ENCODE measurements at regions not wholly inside any gene's neighbourhood (a gene's known extent, or its start where the extent isn't known, plus 50 kb on each side); places are given as distances from the start of the nearest gene placed in this dataset.

- H4K20me1 ChIP-seq (ENCODE audit: insufficient read depth, low read length): no peaks in the 10 kb centered on the region
- H3K27me3 ChIP-seq (replicated peaks; ENCODE audit: insufficient read depth, low read length): no peaks in the 10 kb centered on the region
- TF ChIP-seq EZH2phosphoT487 (IDR thresholded peaks at IDR 0.05; ENCODE audit: low read length) (no peak), CTCF (IDR thresholded peaks at IDR 0.05; ENCODE audit: low read length) (no peak), EZH2 (optimal IDR thresholded peaks at IDR 0.05; ENCODE audit: low read depth, low read length) (no peak)
Observed at GRCh38 chr2:2413525-2413924, 82.5 kb upstream of the MYT1L start.

GRCh38 chr2:2410987-2411386, 79.9 kb upstream of the MYT1L start:
- Histone ChIP-seq H3K9me3 (replicated peaks; ENCODE audit: insufficient read depth, low read length) (no peaks in the 10 kb centered on the region), H3K36me3 (replicated peaks; ENCODE audit: insufficient read depth, low read length) (no peaks in the 10 kb centered on the region), H3K9ac (ENCODE audit: low read length) (no peak overlapping the region), H3K79me2 (ENCODE audit: low read length) (no peaks in the 10 kb centered on the region), H3K4me3 (ENCODE audit: low read length) (no peak overlapping the region), H3K9me2 (replicated peaks; ENCODE audit: insufficient read depth, low read length) (no peaks in the 10 kb centered on the region), H3K4me1 (ENCODE audit: low read length) (no peaks in the 10 kb centered on the region), H2AFZ (ENCODE audit: low read length) (no peak overlapping the region), H3K27ac (ENCODE audit: low read length) (no peak overlapping the region), H3K27me3 (replicated peaks; ENCODE audit: insufficient read depth, low read length) (no peaks in the 10 kb centered on the region), H4K20me1 (ENCODE audit: insufficient read depth, low read length) (no peaks in the 10 kb centered on the region), H3K4me2 (ENCODE audit: low read depth, low read length) (no peak overlapping the region), H3F3A (ENCODE audit: insufficient read depth, low read length) (no peaks in the 10 kb centered on the region)
- no peak for TF ChIP-seq EZH2 (optimal IDR thresholded peaks at IDR 0.05; ENCODE audit: low read depth, low read length)
- TF ChIP-seq CTCF (IDR thresholded peaks at IDR 0.05; ENCODE audit: low read length): no peak
- no peak for TF ChIP-seq EZH2phosphoT487 (IDR thresholded peaks at IDR 0.05; ENCODE audit: low read length)
- DNase-seq: no peak

More at GRCh38 chr2:2413525-2413924, 82.5 kb upstream of the MYT1L start:
- H3F3A ChIP-seq (ENCODE audit: insufficient read depth, low read length): no peaks in the 10 kb centered on the region
- no peaks in the 10 kb centered on the region for H3K79me2 ChIP-seq (ENCODE audit: low read length)
- H3K4me2 ChIP-seq (ENCODE audit: low read depth, low read length): no peak overlapping the region
- no peak overlapping the region for H3K9ac ChIP-seq (ENCODE audit: low read length)
- no peak overlapping the region for H3K27ac ChIP-seq (ENCODE audit: low read length)
- H3K4me1 ChIP-seq (ENCODE audit: low read length): no peaks in the 10 kb centered on the region
- no peak for DNase-seq
- H3K9me3 ChIP-seq (replicated peaks; ENCODE audit: insufficient read depth, low read length): no peaks in the 10 kb centered on the region
- no peak overlapping the region for H3K4me3 ChIP-seq (ENCODE audit: low read length)
- H3K9me2 ChIP-seq (replicated peaks; ENCODE audit: insufficient read depth, low read length): no peaks in the 10 kb centered on the region
- no peak overlapping the region for H2AFZ ChIP-seq (ENCODE audit: low read length)
- no peaks in the 10 kb centered on the region for H3K36me3 ChIP-seq (replicated peaks; ENCODE audit: insufficient read depth, low read length)

GRCh38 chr2:2409481-2409880, 78.4 kb upstream of the MYT1L start:
- Histone ChIP-seq H3K27ac (ENCODE audit: low read length) (no peak overlapping the region), H3K4me2 (ENCODE audit: low read depth, low read length) (no peak overlapping the region), H3K9me3 (replicated peaks; ENCODE audit: insufficient read depth, low read length) (no peaks in the 10 kb centered on the region), H3K9me2 (replicated peaks; ENCODE audit: insufficient read depth, low read length) (no peaks in the 10 kb centered on the region), H3K4me3 (ENCODE audit: low read length) (no peak overlapping the region), H2AFZ (ENCODE audit: low read length) (no peak overlapping the region), H4K20me1 (ENCODE audit: insufficient read depth, low read length) (no peaks in the 10 kb centered on the region), H3K36me3 (replicated peaks; ENCODE audit: insufficient read depth, low read length) (no peaks in the 10 kb centered on the region), H3F3A (ENCODE audit: insufficient read depth, low read length) (no peaks in the 10 kb centered on the region), H3K4me1 (ENCODE audit: low read length) (no peaks in the 10 kb centered on the region), H3K79me2 (ENCODE audit: low read length) (no peaks in the 10 kb centered on the region), H3K9ac (ENCODE audit: low read length) (no peak overlapping the region), H3K27me3 (replicated peaks; ENCODE audit: insufficient read depth, low read length) (no peaks in the 10 kb centered on the region)
- no peak for DNase-seq
- TF ChIP-seq CTCF (IDR thresholded peaks at IDR 0.05; ENCODE audit: low read length) (no peak), EZH2 (optimal IDR thresholded peaks at IDR 0.05; ENCODE audit: low read depth, low read length) (no peak), EZH2phosphoT487 (IDR thresholded peaks at IDR 0.05; ENCODE audit: low read length) (no peak)

Data from MM.1S (cell line).